ENCODE measurements at regions not wholly inside any gene's neighbourhood (a gene's known extent, or its start where the extent isn't known, plus 50 kb on each side); places are given as distances from the start of the nearest gene placed in this dataset.

DNA sequence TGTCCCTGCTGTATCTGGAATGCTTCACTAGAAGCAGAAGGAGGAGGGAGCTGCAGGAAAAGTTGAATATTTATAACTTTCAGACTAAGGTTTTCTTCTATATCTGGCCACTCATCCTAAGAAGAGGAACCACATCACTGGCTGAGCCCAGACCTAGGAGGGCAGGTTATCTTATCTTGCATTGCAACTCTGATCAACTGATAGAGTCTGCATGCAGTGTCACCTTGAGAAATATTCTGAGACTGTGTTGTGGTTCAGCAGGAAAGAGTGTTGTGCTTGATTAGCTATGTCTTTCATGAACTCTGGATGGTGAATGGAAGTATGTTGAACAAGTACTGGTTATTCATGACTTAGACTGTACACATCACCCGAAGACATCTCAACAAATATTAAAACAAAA, 460.0 kb downstream of the TOX3 start:
- no peak for DNase-seq (ENCODE audit: low read depth, low spot score)
- in situ Hi-C loops (cut with HindIII; ENCODE audit: low pct_unique_long_range_greater_than_20kb, low sequenced_read_pairs) = no loop called here

DNA sequence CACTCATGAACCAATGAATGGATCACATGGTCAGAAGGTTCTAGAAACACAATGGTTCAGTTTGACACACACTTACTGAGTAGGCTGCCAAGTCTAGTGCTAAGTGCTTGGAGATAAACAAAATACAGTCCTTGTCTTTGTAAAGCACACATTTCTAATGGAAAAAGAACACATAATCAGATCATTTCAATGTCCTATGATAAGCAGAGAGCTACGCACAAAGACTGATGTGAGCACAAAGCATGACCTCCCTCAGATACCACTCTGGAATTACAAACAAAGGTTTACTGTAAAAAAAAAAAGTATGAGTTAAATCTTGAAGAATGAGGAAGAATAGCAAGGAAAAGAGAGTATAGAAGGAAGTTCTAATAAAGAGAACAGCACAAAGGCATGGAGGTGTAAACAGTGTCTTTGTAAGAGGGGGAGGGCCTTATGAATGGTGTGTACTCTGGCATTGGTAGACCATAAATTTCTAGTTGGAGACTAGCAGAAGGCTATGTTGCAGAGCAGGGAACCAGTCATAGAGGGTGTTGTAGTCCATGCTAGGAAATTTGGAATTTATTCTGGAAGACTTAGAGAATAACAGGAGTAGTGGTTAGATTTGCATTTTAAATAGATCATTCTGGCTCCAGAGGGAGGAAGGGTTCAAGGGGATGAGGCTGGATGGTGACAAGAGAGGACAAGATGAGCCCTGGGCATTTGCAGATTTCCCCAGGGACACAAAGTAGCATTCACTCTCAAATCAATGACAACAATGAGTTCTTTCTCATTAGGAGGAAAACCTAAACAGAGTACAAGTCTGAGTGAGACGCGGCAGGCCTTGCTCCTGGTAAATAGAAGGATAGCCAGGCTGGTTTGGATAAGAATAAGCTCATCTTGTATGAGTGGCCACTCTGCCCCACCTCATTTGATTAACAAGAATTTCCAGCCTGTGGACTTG, 468.0 kb downstream of the TOX3 start:
- in situ Hi-C loops (cut with HindIII; ENCODE audit: low pct_unique_long_range_greater_than_20kb, low sequenced_read_pairs) = no loop called here
- DNase-seq (ENCODE audit: low read depth, low spot score) = no peak

DNA sequence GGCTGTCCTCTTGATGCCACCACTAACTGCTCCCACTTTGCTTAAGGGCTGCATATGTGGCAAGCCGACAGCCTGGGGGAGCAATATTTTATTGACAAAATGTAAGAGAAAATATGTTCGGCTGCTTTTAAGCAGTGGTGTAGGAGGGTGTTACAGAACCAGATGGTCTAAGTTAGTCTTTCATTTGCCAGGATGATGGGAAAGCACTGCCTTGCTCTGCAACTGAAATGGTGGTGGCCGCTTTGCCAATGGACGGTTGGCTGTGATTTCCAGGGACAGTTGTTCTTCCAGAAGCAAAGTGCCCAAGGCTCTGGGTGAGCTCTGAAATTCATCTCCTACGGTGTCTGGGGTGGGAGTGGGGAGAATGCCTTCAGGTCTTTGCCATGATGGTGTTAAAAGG, 469.3 kb downstream of the TOX3 start:
- in situ Hi-C loops (cut with HindIII; ENCODE audit: low pct_unique_long_range_greater_than_20kb, low sequenced_read_pairs) = no loop called here
- DNase-seq (ENCODE audit: low read depth, low spot score) = no peak

GRCh38 chr16:52076801-52077201, 470.1 kb downstream of the TOX3 start:
- in situ Hi-C loops (cut with HindIII; ENCODE audit: low pct_unique_long_range_greater_than_20kb, low sequenced_read_pairs) = no loop called here
- DNase-seq (ENCODE audit: low read depth, low spot score) = no peak

DNA sequence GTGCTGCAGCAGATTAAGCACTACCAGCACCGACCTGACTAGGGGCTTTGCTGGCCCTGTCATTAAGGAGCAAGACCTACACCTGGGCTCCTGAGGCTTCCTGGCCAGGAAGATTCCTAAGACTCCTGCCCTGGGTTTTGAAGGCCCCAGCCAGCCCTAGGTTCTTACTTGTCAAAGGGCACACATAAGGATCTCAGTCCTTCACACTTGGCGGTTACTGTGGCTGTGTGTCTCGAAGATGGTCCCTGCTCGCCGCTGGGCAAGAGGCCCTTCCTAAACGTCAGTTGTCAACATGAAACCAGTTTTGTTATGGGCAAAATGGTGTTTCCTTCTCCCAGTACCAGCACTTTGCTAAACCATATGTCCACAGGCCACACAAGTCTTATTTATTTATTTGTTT, 470.6 kb downstream of the TOX3 start:
- in situ Hi-C loops (cut with HindIII; ENCODE audit: low pct_unique_long_range_greater_than_20kb, low sequenced_read_pairs) = no loop called here
- DNase-seq (ENCODE audit: low read depth, low spot score) = no peak

GRCh38 chr16:52074133-52074532, 472.8 kb downstream of the TOX3 start:
- in situ Hi-C loops (cut with HindIII; ENCODE audit: low pct_unique_long_range_greater_than_20kb, low sequenced_read_pairs) = no loop called here

DNA sequence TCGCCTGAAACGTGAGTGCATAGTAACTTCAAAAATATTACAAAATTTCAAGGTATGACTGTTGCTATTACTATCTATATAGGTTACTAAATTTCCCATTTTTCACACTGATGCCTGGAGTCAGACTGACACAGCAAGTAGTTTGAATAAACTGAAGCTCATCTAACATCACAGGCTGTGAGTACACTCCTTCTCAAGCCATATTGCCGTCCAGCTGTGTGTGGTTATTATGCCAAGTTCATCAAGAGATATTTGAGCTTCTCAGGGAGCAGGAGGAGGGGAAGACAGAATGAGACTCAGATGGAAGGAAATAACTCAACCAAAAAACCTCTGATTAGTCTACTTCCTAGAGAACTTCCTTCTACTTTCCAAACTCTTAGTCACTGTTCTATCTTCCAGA, 473.9 kb downstream of the TOX3 start:
- in situ Hi-C loops (cut with HindIII; ENCODE audit: low pct_unique_long_range_greater_than_20kb, low sequenced_read_pairs) = no loop called here
- DNase-seq (ENCODE audit: low read depth, low spot score) = no peak

More at GRCh38 chr16:52074133-52074532, 472.8 kb downstream of the TOX3 start:
- DNase-seq (ENCODE audit: low read depth, low spot score) = no peak

DNA sequence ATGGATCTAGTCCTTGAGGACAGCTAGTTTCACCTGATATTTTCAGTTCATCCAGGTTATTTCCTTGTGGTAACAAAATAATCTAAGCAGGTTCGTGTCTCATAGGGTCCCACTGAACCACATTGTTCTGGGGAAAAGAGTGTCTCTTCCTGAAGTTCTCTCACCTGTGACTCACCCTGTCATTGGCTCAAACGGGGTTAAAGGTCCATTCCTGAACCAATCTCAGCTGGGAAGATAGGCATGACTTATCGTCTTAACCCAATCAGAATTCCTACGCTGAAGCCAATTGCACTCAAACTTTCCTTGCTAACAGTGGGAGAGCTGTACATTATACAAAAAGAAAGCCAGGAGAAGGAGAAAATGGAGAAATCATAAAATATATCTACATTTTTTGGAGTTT, 475.8 kb downstream of the TOX3 start:
- DNase-seq (ENCODE audit: low read depth, low spot score) = no peak
- in situ Hi-C loops (cut with HindIII; ENCODE audit: low pct_unique_long_range_greater_than_20kb, low sequenced_read_pairs) = no loop called here

DNA sequence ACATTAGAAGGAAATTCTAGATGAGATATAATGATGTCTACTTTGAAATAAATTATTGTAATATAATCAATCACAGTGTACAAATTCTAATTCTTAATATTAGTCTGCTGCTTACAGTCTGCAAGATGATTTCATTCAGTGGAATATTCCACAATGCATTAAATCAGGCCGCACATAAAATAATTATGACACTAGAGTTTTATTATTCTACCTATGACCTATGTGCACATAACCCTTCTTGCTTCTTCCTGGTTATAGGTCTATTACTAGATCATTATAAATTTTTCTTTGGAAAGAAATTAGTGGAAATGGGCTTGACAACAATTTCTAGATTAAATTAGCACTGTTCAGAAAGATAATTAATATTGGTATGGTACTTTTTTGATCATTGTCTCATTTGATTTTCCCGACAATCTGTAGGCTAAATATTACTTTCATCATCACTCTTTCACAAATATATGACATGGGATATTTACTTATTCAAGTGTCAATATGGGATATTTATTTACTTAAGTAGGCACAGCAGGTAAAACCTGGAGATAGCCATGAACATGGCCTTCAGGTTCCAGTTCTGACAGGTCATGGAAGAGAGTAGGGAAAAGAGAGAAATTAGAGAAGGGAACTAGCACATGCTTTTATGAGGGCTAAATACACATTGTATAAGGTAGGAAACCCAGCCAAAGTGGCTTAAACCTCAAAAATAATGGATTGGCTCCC, 476.4 kb downstream of the TOX3 start:
- DNase-seq (ENCODE audit: low read depth, low spot score) = no peak
- in situ Hi-C loops (cut with HindIII; ENCODE audit: low pct_unique_long_range_greater_than_20kb, low sequenced_read_pairs) = no loop called here

GRCh38 chr16:52069866-52070265, 477.1 kb downstream of the TOX3 start:
- in situ Hi-C loops (cut with HindIII; ENCODE audit: low pct_unique_long_range_greater_than_20kb, low sequenced_read_pairs) = no loop called here
- peak; percentile 51 for DNase-seq (ENCODE audit: low read depth, low spot score)

DNA sequence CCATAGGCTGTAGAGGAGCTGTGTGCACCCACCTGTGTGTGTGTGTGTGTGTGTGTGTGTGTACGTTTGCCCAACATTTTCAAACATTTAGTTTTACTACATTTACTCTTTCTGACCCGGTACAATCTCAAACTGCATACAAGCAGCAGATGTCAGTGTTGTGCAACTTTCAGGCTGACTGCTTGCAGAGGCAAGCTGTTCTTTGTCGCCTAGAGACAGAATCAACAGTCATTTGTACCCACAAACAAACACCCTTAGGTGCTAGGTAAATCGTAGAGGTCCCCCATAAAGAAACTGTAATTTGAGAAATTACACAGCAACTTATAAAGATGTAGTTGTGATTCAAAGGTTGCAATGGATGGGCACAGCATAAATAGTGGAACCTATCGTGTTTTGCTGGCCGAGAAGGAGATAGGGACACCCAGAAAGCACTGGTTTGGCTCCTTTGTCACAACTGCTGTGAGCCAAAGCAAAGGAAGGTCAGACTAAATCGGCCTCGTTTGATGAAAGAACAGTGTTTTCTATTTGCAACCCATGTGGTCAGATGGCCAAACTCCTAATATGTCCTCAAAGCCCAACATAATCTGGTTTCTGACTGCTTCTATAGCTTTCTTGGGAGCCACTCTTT, 478.4 kb downstream of the TOX3 start:
- in situ Hi-C loops (cut with HindIII; ENCODE audit: low pct_unique_long_range_greater_than_20kb, low sequenced_read_pairs) = no loop called here
- peak; percentile 43 for DNase-seq (ENCODE audit: low read depth, low spot score)

DNA sequence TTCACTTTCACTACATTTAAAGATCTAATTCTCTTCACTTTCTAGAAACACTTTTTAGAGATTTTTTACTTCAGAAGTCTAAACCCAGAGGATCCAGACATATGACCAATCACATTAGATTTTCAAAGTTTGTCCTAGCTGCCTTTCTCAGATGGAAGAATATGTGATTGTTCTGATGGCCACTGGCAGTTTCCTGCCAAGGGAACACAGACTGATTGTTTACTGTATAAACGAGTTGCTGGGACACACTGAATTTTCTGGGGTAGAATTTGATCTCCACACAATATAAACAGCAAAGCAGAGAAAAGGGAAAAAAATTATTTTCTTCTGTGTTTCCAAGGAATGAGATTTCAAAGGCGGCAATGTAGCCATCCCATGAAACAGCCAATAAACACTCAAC, 480.0 kb downstream of the TOX3 start:
- in situ Hi-C loops (cut with HindIII; ENCODE audit: low pct_unique_long_range_greater_than_20kb, low sequenced_read_pairs) = no loop called here
- DNase-seq (ENCODE audit: low read depth, low spot score) = peak; percentile 65

DNA sequence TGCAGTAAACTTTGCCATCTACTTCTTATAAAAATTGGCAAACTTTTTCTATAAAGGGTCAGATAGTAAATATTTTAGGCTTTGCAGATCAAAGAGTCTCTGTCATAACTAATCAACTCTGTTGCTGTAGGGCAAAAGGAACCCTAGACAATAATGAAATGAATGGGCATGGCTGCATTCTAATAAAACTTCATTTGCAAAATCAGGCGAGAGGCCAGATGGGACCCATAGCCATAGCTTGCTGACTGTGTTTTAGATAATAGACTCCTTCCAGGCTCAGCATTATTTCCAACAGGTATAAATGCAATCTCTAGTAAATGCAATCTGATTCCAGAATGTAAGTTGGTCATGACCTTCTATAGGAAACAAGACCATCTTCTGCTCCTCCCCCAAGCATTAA, 490.7 kb downstream of the TOX3 start:
- in situ Hi-C loops (cut with HindIII; ENCODE audit: low pct_unique_long_range_greater_than_20kb, low sequenced_read_pairs) = no loop called here

GRCh38 chr16:52055381-52055780, 491.6 kb downstream of the TOX3 start:
- no peak for DNase-seq (ENCODE audit: low read depth, low spot score)
- in situ Hi-C loops (cut with HindIII; ENCODE audit: low pct_unique_long_range_greater_than_20kb, low sequenced_read_pairs) = no loop called here

More for the DNA sequence above, 490.7 kb downstream of the TOX3 start:
- no peak for DNase-seq (ENCODE audit: low read depth, low spot score)

DNA sequence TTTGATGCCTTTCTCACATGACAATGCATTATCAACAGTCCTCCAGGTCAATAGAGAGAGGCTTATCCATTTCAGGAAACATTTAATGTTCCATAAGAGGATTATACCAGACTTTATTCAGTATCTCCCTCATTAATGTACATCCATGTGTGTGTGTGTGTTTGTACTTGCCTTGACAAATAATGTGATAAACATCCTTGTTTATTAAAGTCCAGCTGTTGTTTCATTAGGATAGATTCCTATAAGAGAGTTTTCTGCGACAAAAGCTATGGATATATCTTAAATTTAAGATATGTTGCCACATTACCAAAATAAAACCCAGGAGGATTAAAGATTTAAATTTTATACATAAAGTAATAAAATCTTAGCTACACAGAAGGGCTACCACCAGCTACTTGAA, 492.6 kb downstream of the TOX3 start:
- in situ Hi-C loops (cut with HindIII; ENCODE audit: low pct_unique_long_range_greater_than_20kb, low sequenced_read_pairs) = no loop called here
- DNase-seq (ENCODE audit: low read depth, low spot score) = no peak

DNA sequence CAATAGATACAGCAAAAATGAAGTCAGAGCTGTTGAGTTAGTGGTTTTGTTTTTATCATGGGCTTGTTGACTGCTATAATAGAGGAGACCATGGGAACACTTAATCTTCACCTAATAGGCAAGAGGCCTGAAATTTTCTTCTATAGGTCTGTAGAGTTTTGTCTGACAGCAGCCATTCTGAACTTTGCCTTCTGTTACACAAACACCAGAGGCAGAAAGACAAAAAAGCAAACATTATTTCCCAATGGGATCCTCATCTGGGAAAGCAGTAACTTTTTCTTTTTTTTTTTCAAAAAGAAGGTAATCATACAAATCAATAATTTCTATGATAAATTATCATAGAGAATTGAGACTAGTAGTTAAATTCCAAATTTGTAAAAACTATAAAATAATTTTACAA, 494.1 kb downstream of the TOX3 start:
- in situ Hi-C loops (cut with HindIII; ENCODE audit: low pct_unique_long_range_greater_than_20kb, low sequenced_read_pairs) = no loop called here

GRCh38 chr16:52051414-52052172, 495.4 kb downstream of the TOX3 start:
- in situ Hi-C loops (cut with HindIII; ENCODE audit: low pct_unique_long_range_greater_than_20kb, low sequenced_read_pairs) = no loop called here

More for the DNA sequence above, 494.1 kb downstream of the TOX3 start:
- no peak for DNase-seq (ENCODE audit: low read depth, low spot score)

GRCh38 chr16:52050418-52050817, 496.5 kb downstream of the TOX3 start:
- in situ Hi-C loops (cut with HindIII; ENCODE audit: low pct_unique_long_range_greater_than_20kb, low sequenced_read_pairs) = no loop called here
- DNase-seq (ENCODE audit: low read depth, low spot score) = peak; percentile 30

More at GRCh38 chr16:52051414-52052172, 495.4 kb downstream of the TOX3 start:
- DNase-seq (ENCODE audit: low read depth, low spot score) = no peak
